A549 (cell line): ENCODE measurements at regions not wholly inside any gene's neighbourhood (a gene's known extent, or its start where the extent isn't known, plus 50 kb on each side); places are given as distances from the start of the nearest gene placed in this dataset.

ENCODE experiments used
- POLR2AphosphoS2 ChIP-seq: conservative IDR thresholded peaks from 2 replicates; pipeline ENCODE4 v1.6.1; 2012; ENCODE audit warnings: low read length, improper control_type of control experiment, inconsistent platforms
- RFX5 ChIP-seq: fragments of 450-650 bp; IDR thresholded peaks from 2 replicates; pipeline ENCODE4 v1.7.1; 2014; ENCODE audit warnings: antibody characterized with exemption, mild to moderate bottlenecking, moderate library complexity
- SREBF2 ChIP-seq: fragments of 450-650 bp; IDR thresholded peaks from 2 replicates; pipeline ENCODE4 v1.6.1; 2014; ENCODE audit warnings: mild to moderate bottlenecking, moderate library complexity
- TP53 ChIP-seq: fragments of 250-450 bp; sonication (Bioruptor Pico); IDR thresholded peaks from 2 replicates; pipeline ENCODE4 v1.5.0; 2021; ENCODE audit warnings: mild to moderate bottlenecking, moderate library complexity
- ZFP36 ChIP-seq: fragments of 450-650 bp; IDR thresholded peaks from 2 replicates; pipeline ENCODE4 v1.6.1; 2014; ENCODE audit warnings: borderline replicate concordance; ENCODE audit not compliant: partially characterized antibody
- TF ChIP-seq, protein P1 (sequence below): fragments of 250-450 bp; sonication (Bioruptor Pico); IDR thresholded peaks from 2 replicates; pipeline ENCODE4 v1.5.0; 2021; ENCODE audit warnings: mild to moderate bottlenecking, moderate library complexity, borderline replicate concordance
- TF ChIP-seq, protein P2 (sequence below): fragments of >200 bp; sonication (Bioruptor Twin); formaldehyde crosslinking; IDR thresholded peaks from 3 replicates; pipeline ENCODE4 v1.5.1; 2016
- TF ChIP-seq, protein P3 (sequence below): fragments of 150-350 bp; IDR thresholded peaks from 2 replicates; pipeline ENCODE4 v1.6.1; 2014; ENCODE audit warnings: low read depth, mild to moderate bottlenecking, low read length

DNA sequence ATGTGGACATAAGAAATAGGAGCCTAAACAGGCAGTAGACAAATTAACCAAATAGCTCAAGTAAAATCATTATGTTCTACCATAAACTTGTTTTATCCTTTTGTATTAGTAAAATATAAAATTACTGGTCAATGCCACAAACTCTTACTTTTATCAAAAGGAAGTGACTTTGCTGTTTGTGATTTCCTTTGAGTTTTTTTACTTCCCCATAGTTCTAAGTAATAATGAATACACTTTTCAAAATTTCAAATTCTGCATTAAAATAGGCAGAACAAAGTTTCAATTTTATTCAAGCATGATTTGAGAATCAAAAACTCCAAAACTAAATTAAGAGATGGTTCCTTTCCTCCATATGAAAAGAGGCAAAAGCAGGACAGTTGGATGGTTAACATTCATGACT lies 139.7 kb upstream of the ABCB5 start:
- no peak for TF ChIP-seq RFX5
- no peak for TF ChIP-seq SREBF2
- TF ChIP-seq, protein P1, sequence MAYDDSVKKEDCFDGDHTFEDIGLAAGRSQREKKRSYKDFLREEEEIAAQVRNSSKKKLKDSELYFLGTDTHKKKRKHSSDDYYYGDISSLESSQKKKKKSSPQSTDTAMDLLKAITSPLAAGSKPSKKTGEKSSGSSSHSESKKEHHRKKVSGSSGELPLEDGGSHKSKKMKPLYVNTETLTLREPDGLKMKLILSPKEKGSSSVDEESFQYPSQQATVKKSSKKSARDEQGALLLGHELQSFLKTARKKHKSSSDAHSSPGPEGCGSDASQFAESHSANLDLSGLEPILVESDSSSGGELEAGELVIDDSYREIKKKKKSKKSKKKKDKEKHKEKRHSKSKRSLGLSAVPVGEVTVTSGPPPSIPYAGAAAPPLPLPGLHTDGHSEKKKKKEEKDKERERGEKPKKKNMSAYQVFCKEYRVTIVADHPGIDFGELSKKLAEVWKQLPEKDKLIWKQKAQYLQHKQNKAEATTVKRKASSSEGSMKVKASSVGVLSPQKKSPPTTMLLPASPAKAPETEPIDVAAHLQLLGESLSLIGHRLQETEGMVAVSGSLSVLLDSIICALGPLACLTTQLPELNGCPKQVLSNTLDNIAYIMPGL: no peak
- TF ChIP-seq POLR2AphosphoS2: no peak
- TF ChIP-seq TP53 (CRISPR knock-in tag): no peak
- TF ChIP-seq ZFP36: no peak
- TF ChIP-seq, protein P2, sequence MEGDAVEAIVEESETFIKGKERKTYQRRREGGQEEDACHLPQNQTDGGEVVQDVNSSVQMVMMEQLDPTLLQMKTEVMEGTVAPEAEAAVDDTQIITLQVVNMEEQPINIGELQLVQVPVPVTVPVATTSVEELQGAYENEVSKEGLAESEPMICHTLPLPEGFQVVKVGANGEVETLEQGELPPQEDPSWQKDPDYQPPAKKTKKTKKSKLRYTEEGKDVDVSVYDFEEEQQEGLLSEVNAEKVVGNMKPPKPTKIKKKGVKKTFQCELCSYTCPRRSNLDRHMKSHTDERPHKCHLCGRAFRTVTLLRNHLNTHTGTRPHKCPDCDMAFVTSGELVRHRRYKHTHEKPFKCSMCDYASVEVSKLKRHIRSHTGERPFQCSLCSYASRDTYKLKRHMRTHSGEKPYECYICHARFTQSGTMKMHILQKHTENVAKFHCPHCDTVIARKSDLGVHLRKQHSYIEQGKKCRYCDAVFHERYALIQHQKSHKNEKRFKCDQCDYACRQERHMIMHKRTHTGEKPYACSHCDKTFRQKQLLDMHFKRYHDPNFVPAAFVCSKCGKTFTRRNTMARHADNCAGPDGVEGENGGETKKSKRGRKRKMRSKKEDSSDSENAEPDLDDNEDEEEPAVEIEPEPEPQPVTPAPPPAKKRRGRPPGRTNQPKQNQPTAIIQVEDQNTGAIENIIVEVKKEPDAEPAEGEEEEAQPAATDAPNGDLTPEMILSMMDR: no peak
- TF ChIP-seq, protein P3, sequence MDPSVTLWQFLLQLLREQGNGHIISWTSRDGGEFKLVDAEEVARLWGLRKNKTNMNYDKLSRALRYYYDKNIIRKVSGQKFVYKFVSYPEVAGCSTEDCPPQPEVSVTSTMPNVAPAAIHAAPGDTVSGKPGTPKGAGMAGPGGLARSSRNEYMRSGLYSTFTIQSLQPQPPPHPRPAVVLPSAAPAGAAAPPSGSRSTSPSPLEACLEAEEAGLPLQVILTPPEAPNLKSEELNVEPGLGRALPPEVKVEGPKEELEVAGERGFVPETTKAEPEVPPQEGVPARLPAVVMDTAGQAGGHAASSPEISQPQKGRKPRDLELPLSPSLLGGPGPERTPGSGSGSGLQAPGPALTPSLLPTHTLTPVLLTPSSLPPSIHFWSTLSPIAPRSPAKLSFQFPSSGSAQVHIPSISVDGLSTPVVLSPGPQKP: no peak
